ENCODE measurements at regions not wholly inside any gene's neighbourhood (a gene's known extent, or its start where the extent isn't known, plus 50 kb on each side); places are given as distances from the start of the nearest gene placed in this dataset.

DNA sequence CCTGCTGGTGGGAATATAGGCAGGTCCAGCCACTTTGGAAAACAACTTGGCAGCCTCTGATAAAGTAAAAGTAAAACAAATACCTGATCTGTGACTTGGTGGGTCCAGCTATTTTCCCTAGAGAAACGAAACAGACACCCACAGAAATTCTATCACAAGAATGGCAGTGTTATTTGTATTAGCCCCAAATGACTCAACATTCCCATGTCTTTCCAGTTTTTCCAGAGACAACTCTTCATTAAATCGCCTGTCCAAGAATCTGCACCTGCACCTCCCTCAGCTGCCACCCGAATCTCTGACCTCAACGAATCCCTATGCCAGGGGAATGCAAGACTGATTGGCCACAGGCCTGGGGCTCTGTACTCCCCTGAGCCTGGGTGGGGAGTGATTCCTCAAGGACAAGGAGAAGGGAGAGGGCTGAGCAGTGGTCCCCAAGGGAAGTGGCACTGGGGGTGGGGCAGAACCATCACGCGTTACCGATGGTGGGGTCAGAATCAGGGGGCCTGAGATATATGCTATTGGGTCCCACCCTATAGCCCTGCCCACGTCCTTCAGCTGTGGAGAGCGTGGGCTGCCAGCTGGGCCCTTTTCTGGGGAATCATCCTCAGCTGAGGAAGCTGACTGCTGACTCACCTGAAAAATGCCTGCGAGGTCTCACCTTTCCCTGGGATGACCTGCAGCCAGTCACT, 553.0 kb downstream of the PTPRU start:
- Histone ChIP-seq H3K4me3 (no peak overlapping the region), H3K27ac (no peak overlapping the region), H3K4me1 (no peaks in the 10 kb centered on the region), H3K9me3 (no peaks in the 10 kb centered on the region), H3K4me2 (no peak overlapping the region)
- 42% methylated on average over 7 of the region's 10 CpGs for WGBS (ENCODE audit: missing lambda C conversion rate)
- POLR2A ChIA-PET, result no interaction called here
- ATAC-seq (no peak), DNase-seq (ENCODE audit: low read depth in 1 of 2, low spot score in 1 of 2) (no peak), FAIRE-seq (no peak)
- CTCF ChIA-PET, result interaction anchor here (1.0 kb wide), 1 partner anchor 297 kb away, joined by 4 read pairs; no protein-coding TSS in a partner anchor
- TF ChIP-seq HOXB13 (CRISPR knock-in tag; IDR thresholded peaks at IDR 0.05; ENCODE audit: low read depth) (no peak), RCOR1 (IDR thresholded peaks at IDR 0.05; ENCODE audit: low read depth, low read length) (no peak), MAZ (IDR thresholded peaks at IDR 0.05; ENCODE audit: borderline replicate concordance, low read depth, low read length) (no peak), ESRRA (IDR thresholded peaks at IDR 0.05; ENCODE audit: borderline replicate concordance, low read length) (no peak), JUNB (IDR thresholded peaks at IDR 0.05) (no peak), RARB (CRISPR knock-in tag; IDR thresholded peaks at IDR 0.05) (no peak), POLR2A (IDR thresholded peaks at IDR 0.05; ENCODE audit: low read length) (no peak), CEBPB (IDR thresholded peaks at IDR 0.05) (no peak), GATA3 (IDR thresholded peaks at IDR 0.05; ENCODE audit: borderline replicate concordance) (no peak), CHD4 (IDR thresholded peaks at IDR 0.05; ENCODE audit: borderline replicate concordance) (no peak)
- TF ChIP-seq, protein P1, sequence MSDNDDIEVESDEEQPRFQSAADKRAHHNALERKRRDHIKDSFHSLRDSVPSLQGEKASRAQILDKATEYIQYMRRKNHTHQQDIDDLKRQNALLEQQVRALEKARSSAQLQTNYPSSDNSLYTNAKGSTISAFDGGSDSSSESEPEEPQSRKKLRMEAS (IDR thresholded peaks at IDR 0.05), result no peak
- TF ChIP-seq, protein P2, sequence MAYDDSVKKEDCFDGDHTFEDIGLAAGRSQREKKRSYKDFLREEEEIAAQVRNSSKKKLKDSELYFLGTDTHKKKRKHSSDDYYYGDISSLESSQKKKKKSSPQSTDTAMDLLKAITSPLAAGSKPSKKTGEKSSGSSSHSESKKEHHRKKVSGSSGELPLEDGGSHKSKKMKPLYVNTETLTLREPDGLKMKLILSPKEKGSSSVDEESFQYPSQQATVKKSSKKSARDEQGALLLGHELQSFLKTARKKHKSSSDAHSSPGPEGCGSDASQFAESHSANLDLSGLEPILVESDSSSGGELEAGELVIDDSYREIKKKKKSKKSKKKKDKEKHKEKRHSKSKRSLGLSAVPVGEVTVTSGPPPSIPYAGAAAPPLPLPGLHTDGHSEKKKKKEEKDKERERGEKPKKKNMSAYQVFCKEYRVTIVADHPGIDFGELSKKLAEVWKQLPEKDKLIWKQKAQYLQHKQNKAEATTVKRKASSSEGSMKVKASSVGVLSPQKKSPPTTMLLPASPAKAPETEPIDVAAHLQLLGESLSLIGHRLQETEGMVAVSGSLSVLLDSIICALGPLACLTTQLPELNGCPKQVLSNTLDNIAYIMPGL (CRISPR knock-in tag; IDR thresholded peaks at IDR 0.05; ENCODE audit: borderline replicate concordance), result no peak
- TF ChIP-seq, protein P3, sequence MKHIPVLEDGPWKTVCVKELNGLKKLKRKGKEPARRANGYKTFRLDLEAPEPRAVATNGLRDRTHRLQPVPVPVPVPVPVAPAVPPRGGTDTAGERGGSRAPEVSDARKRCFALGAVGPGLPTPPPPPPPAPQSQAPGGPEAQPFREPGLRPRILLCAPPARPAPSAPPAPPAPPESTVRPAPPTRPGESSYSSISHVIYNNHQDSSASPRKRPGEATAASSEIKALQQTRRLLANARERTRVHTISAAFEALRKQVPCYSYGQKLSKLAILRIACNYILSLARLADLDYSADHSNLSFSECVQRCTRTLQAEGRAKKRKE (CRISPR knock-in tag; IDR thresholded peaks at IDR 0.05; ENCODE audit: low read depth), result no peak

DNA sequence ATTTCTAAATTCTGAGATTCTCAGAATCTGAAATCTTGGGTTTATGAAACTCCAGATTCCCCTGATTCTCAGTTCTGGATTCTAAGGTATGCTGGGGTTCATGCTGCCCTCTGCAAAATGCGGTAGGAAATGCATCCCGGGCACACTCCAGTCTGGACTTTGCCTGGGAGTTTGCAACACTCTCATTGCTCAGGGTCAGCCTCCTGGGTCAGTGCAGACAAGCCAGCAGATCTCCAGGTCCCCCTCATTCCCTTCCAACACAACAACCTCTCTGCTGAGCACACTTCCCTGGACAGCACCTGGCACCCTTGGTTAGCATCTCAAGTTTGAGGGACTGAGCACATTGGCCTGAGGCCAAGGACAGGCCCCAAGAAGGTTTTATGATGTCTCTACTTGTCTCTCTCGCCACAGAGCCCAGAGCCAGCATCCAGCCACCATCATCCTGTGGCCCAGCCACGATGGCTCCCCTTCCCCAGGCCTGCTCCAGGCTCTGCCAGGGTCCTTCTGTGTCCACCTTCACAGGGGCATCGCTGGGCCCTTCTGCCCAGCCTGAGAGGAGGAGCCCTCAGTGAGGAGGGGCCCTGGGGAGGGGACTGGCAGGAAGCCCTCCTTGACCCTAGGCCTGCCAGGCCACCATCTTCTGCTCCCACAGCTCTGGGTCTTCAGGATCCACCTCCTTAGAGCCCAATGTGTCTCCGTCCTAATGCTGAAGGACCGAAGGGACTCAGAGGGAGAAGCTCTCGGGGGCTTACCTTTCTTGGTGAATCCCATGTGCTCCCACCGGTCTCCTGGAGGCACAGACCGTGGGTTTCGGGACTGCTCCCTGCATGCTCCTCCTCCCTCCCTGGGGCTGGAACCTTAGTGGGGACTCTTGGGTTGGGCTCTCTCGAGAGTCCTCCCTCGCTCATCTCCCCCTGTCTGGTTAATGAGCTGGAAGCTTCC, 550.7 kb downstream of the PTPRU start:
- Histone ChIP-seq H3K4me2 (no peak overlapping the region), H3K4me1 (no peaks in the 10 kb centered on the region), H3K27ac (no peak overlapping the region), H3K9me3 (no peaks in the 10 kb centered on the region), H3K4me3 (no peak overlapping the region)
- CTCF ChIA-PET, result interaction anchor here (1.0 kb wide), 1 partner anchor 324 kb away, joined by 3 read pairs; no protein-coding TSS in a partner anchor
- ATAC-seq (no peak), DNase-seq (ENCODE audit: low read depth in 1 of 2, low spot score in 1 of 2) (no peak), FAIRE-seq (no peak)
- 50% methylated on average over 2 of the region's 13 CpGs for WGBS (ENCODE audit: missing lambda C conversion rate)
- POLR2A ChIA-PET, result no interaction called here
- TF ChIP-seq MAFK (IDR thresholded peaks at IDR 0.05; ENCODE audit: partially characterized antibody) (no peak), NR3C1 (IDR thresholded peaks at IDR 0.05) (no peak), PHF8 (IDR thresholded peaks at IDR 0.05; ENCODE audit: borderline replicate concordance, low read depth) (no peak), NPAS2 (CRISPR knock-in tag; IDR thresholded peaks at IDR 0.05; ENCODE audit: borderline replicate concordance) (no peak), EHF (CRISPR knock-in tag; IDR thresholded peaks at IDR 0.05) (no peak), KDM5A (IDR thresholded peaks at IDR 0.05) (no peak)

DNA sequence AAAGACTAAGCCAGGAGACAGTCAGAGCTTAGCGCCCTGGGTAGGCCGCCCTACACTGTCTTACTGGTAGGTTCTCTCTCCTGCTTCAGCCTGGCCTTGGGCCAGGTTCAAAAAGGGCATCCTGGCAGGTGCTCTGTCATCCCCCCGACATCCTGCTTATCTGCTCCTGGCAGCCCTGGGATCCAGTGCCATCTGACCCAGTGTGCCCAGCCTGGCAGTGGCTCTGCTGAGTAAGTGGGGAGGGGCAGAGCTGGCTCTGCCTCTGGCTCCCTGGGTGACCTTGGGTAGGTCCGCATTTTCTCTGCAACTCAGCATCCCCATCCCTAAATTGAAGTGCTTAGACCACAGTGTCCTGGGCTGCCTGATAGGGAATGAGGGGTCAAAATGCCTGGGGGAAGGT, 549.9 kb downstream of the PTPRU start:
- no peaks in the 10 kb centered on the region for H3K9me3 ChIP-seq
- H3K27ac ChIP-seq, result no peak overlapping the region
- H3K4me1 ChIP-seq, result no peaks in the 10 kb centered on the region
- FAIRE-seq (no peak), DNase-seq (ENCODE audit: low read depth in 1 of 2, low spot score in 1 of 2) (no peak), ATAC-seq (no peak)
- no peak overlapping the region for H3K4me2 ChIP-seq
- no peak overlapping the region for H3K4me3 ChIP-seq
- 88% methylated on average over 3 of the region's 4 CpGs for WGBS (ENCODE audit: missing lambda C conversion rate)
- ChIA-PET CTCF (interaction anchor here (1.0 kb wide), 1 partner anchor 325 kb away, joined by 3 read pairs; no protein-coding TSS in a partner anchor), POLR2A (no interaction called here)
- TF ChIP-seq CBX8 (IDR thresholded peaks at IDR 0.05) (no peak), KDM1A (IDR thresholded peaks at IDR 0.05; ENCODE audit: low read depth) (no peak), HOXB5 (CRISPR knock-in tag; IDR thresholded peaks at IDR 0.05) (no peak), FOSL2 (IDR thresholded peaks at IDR 0.05) (no peak), FOSL2 (CRISPR knock-in tag; IDR thresholded peaks at IDR 0.05) (no peak), FOSB (CRISPR knock-in tag; IDR thresholded peaks at IDR 0.05) (no peak), FOXS1 (CRISPR knock-in tag; IDR thresholded peaks at IDR 0.05) (no peak)
- TF ChIP-seq, protein P4, sequence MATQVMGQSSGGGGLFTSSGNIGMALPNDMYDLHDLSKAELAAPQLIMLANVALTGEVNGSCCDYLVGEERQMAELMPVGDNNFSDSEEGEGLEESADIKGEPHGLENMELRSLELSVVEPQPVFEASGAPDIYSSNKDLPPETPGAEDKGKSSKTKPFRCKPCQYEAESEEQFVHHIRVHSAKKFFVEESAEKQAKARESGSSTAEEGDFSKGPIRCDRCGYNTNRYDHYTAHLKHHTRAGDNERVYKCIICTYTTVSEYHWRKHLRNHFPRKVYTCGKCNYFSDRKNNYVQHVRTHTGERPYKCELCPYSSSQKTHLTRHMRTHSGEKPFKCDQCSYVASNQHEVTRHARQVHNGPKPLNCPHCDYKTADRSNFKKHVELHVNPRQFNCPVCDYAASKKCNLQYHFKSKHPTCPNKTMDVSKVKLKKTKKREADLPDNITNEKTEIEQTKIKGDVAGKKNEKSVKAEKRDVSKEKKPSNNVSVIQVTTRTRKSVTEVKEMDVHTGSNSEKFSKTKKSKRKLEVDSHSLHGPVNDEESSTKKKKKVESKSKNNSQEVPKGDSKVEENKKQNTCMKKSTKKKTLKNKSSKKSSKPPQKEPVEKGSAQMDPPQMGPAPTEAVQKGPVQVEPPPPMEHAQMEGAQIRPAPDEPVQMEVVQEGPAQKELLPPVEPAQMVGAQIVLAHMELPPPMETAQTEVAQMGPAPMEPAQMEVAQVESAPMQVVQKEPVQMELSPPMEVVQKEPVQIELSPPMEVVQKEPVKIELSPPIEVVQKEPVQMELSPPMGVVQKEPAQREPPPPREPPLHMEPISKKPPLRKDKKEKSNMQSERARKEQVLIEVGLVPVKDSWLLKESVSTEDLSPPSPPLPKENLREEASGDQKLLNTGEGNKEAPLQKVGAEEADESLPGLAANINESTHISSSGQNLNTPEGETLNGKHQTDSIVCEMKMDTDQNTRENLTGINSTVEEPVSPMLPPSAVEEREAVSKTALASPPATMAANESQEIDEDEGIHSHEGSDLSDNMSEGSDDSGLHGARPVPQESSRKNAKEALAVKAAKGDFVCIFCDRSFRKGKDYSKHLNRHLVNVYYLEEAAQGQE (IDR thresholded peaks at IDR 0.05), result no peak
- TF ChIP-seq, protein P5, sequence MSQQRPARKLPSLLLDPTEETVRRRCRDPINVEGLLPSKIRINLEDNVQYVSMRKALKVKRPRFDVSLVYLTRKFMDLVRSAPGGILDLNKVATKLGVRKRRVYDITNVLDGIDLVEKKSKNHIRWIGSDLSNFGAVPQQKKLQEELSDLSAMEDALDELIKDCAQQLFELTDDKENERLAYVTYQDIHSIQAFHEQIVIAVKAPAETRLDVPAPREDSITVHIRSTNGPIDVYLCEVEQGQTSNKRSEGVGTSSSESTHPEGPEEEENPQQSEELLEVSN (IDR thresholded peaks at IDR 0.05; ENCODE audit: borderline replicate concordance, low read depth), result no peak
